ENCODE measurements at regions not wholly inside any gene's neighbourhood (a gene's known extent, or its start where the extent isn't known, plus 50 kb on each side); places are given as distances from the start of the nearest gene placed in this dataset.

GRCh38 chr13:79108914-79109643 lies 297.0 kb downstream of the RBM26 start:
- DNase-seq (ENCODE audit: low read depth, low spot score), result no peak
- Mint-ChIP-seq H3K9me3 (no peaks in the 10 kb centered on the region), H3K4me3 (no peak overlapping the region), H3K36me3 (ENCODE audit: low read depth) (no peaks in the 10 kb centered on the region), H3K27me3 (ENCODE audit: low read depth) (no peaks in the 10 kb centered on the region), H3K27ac (ENCODE audit: unreplicated experiment) (no peak overlapping the region), H3K4me1 (no peaks in the 10 kb centered on the region)
- no peak for TF ChIP-seq CTCF (conservative IDR thresholded peaks at IDR 0.05)

GRCh38 chr13:79098596-79098995 lies 307.5 kb downstream of the RBM26 start:
- no peaks in the 10 kb centered on the region for H3K9me3 Mint-ChIP-seq
- H3K27me3 Mint-ChIP-seq (ENCODE audit: low read depth), result no peaks in the 10 kb centered on the region
- no peak for TF ChIP-seq CTCF (conservative IDR thresholded peaks at IDR 0.05)
- H3K36me3 Mint-ChIP-seq (ENCODE audit: low read depth), result no peaks in the 10 kb centered on the region
- no peaks in the 10 kb centered on the region for H3K4me1 Mint-ChIP-seq
- no peak overlapping the region for H3K4me3 Mint-ChIP-seq
- DNase-seq (ENCODE audit: low read depth, low spot score), result no peak
- H3K27ac Mint-ChIP-seq (ENCODE audit: unreplicated experiment), result no peak overlapping the region

DNA sequence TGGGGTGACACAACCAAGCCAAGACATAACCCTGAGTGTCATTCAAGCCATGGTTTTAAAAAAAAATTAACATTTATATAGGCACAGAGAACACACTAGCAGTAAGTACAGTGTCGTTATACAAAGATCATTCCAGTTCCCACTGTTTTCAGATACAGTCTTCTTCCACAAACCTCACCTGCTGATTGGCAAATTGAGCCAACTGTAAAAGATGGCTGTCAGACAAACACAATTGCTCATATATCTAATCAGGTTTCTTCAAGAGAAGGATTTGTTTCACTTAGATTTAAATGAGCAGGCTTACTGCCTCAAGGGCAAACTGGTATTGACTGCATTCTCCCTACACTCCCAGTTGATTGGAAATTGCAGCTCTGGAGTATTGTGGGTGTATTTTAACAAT lies 308.9 kb downstream of the RBM26 start:
- no peaks in the 10 kb centered on the region for H3K36me3 Mint-ChIP-seq (ENCODE audit: low read depth)
- no peaks in the 10 kb centered on the region for H3K9me3 Mint-ChIP-seq
- H3K4me3 Mint-ChIP-seq, result no peak overlapping the region
- H3K27me3 Mint-ChIP-seq (ENCODE audit: low read depth), result no peaks in the 10 kb centered on the region
- no peak for DNase-seq (ENCODE audit: low read depth, low spot score)
- no peaks in the 10 kb centered on the region for H3K4me1 Mint-ChIP-seq
- no peak for TF ChIP-seq CTCF (conservative IDR thresholded peaks at IDR 0.05)
- no peak overlapping the region for H3K27ac Mint-ChIP-seq (ENCODE audit: unreplicated experiment)

- H3K27ac Mint-ChIP-seq (ENCODE audit: unreplicated experiment), result no peak overlapping the region
- no peaks in the 10 kb centered on the region for H3K9me3 Mint-ChIP-seq
- DNase-seq (ENCODE audit: low read depth, low spot score), result no peak
- no peak overlapping the region for H3K4me3 Mint-ChIP-seq
- no peak for TF ChIP-seq CTCF (conservative IDR thresholded peaks at IDR 0.05)
- no peaks in the 10 kb centered on the region for H3K4me1 Mint-ChIP-seq
- no peaks in the 10 kb centered on the region for H3K27me3 Mint-ChIP-seq (ENCODE audit: low read depth)
- no peaks in the 10 kb centered on the region for H3K36me3 Mint-ChIP-seq (ENCODE audit: low read depth)
These were observed 310.0 kb downstream of the RBM26 start for GRCh38 chr13:79096099-79096498.

DNA sequence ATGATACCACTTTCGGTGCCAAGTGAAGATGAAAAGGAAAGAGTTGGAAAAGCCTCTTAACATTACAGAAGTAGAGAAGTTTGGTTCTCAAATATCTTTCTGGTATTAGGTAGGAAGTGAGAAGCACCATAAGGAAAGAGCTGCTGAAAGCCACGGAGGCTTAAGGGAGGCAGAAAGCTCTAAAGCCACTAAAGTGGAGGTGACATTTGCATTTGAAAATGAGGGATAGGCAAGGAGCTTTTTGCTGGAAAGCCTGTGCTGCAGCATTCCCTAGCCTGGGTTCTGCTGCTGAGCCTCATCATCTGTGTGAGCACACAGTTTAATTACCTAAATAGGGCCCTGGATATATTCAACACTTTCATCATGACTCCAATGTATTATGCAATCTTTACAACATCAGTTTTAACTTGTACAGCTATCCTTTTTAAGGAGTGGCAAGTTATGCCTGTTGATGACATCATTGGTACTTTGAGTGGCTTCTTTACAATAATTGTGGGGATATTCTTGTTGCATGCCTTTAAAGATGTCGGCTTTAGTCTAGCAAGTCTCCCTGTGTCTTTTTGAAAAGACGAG lies 315.4 kb downstream of the RBM26 start:
- Mint-ChIP-seq H3K27ac (ENCODE audit: unreplicated experiment) (no peak overlapping the region), H3K4me1 (peaks cover 4% of the 10 kb centered on the region), H3K27me3 (ENCODE audit: low read depth) (peaks cover 6% of the 10 kb centered on the region), H3K9me3 (peaks cover 2% of the 10 kb centered on the region), H3K36me3 (ENCODE audit: low read depth) (no peaks in the 10 kb centered on the region), H3K4me3 (no peak overlapping the region)
- TF ChIP-seq CTCF (conservative IDR thresholded peaks at IDR 0.05), result no peak
- DNase-seq (ENCODE audit: low read depth, low spot score), result no peak
